SU-DHL-6 (cell line): ENCODE measurements at regions not wholly inside any gene's neighbourhood (a gene's known extent, or its start where the extent isn't known, plus 50 kb on each side); places are given as distances from the start of the nearest gene placed in this dataset.

Source experiments
- EZH2phosphoT487 ChIP-seq: fragments of 200-600 bp; sonication (generic), shearing (Covaris generic); conservative IDR thresholded peaks from 2 replicates; pipeline ENCODE4 v1.6.1; 2018; ENCODE audit warnings: mild to moderate bottlenecking, antibody characterized with exemption, low read length, moderate library complexity, mixed read lengths
- TF ChIP-seq, protein P1 (sequence below): fragments of 200-600 bp; sonication (generic); IDR thresholded peaks from one replicate; pipeline ENCODE4 v1.5.1; 2017; ENCODE audit warnings: antibody characterized with exemption, mild to moderate bottlenecking, low read length, moderate library complexity; ENCODE audit not compliant: insufficient read depth, poor library complexity, severe bottlenecking

DNA sequence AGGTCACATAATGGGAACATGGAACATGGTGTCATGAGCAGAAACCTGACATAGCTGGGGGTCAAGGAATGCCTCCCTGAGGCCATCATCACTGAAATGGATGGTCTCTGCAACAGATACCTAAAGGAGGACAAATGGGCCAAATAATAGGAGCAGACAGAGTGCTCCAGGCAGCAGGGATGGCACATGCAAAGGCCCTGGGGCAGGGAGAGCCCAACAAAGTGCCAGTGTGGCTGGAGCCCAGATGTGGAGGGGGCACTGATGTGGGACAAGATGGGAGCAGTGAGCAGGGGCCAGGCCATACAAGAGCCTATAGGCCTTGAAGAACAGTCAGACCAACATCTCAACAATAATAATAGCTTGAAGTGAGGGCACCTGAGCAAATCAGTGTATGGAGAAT, 497.8 kb downstream of the MN1 start:
- TF ChIP-seq, protein P1, sequence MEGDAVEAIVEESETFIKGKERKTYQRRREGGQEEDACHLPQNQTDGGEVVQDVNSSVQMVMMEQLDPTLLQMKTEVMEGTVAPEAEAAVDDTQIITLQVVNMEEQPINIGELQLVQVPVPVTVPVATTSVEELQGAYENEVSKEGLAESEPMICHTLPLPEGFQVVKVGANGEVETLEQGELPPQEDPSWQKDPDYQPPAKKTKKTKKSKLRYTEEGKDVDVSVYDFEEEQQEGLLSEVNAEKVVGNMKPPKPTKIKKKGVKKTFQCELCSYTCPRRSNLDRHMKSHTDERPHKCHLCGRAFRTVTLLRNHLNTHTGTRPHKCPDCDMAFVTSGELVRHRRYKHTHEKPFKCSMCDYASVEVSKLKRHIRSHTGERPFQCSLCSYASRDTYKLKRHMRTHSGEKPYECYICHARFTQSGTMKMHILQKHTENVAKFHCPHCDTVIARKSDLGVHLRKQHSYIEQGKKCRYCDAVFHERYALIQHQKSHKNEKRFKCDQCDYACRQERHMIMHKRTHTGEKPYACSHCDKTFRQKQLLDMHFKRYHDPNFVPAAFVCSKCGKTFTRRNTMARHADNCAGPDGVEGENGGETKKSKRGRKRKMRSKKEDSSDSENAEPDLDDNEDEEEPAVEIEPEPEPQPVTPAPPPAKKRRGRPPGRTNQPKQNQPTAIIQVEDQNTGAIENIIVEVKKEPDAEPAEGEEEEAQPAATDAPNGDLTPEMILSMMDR: no peak
- TF ChIP-seq EZH2phosphoT487: no peak
